Osteoblast (primary cell): ENCODE measurements at regions not wholly inside any gene's neighbourhood (a gene's known extent, or its start where the extent isn't known, plus 50 kb on each side); places are given as distances from the start of the nearest gene placed in this dataset.

Source experiments
- DNase-seq: peaks from one replicate; pipeline ENCODE4 v3.0.0; 2011; ENCODE audit warnings: low spot score, mixed read lengths; ENCODE audit not compliant: insufficient read length; ENCODE audit errors: missing footprints
- H2AFZ ChIP-seq: 2 replicates; pipeline ENCODE4 v1.6.0; 2011; ENCODE audit warnings: mild to moderate bottlenecking, low read length
- H3K27ac ChIP-seq: 2 replicates; pipeline ENCODE4 v1.5.1; 2011; ENCODE audit warnings: mild to moderate bottlenecking, low read depth, low read length, moderate library complexity
- H3K27me3 ChIP-seq: 2 replicates; pipeline ENCODE4 v1.6.0; 2012; ENCODE audit warnings: mild to moderate bottlenecking, control low read depth, inconsistent platforms, low read length, moderate library complexity; ENCODE audit not compliant: insufficient read depth
- H3K36me3 ChIP-seq: 2 replicates; pipeline ENCODE4 v1.5.1; 2011; ENCODE audit warnings: mild to moderate bottlenecking, low read length, control low read depth, moderate library complexity; ENCODE audit not compliant: insufficient read depth
- H3K4me1 ChIP-seq: 2 replicates; pipeline ENCODE4 v1.5.1; 2011; ENCODE audit warnings: mild to moderate bottlenecking, low read length, control low read depth, moderate library complexity; ENCODE audit not compliant: insufficient read depth
- H3K4me2 ChIP-seq: 2 replicates; pipeline ENCODE4 v1.6.0; 2011; ENCODE audit warnings: mild to moderate bottlenecking, low read length; ENCODE audit not compliant: insufficient read depth
- H3K4me3 ChIP-seq: fragments of 200-600 bp; sonication (generic); 3 replicates; pipeline ENCODE4 v1.5.1; 2012; ENCODE audit warnings: mild to moderate bottlenecking, low read length, inconsistent platforms; ENCODE audit not compliant: insufficient read depth
- H3K79me2 ChIP-seq: 2 replicates; pipeline ENCODE4 v1.6.0; 2012; ENCODE audit warnings: mild to moderate bottlenecking, low read length, control low read depth, inconsistent platforms; ENCODE audit not compliant: insufficient read depth
- H3K9me3 ChIP-seq: 2 replicates; pipeline ENCODE4 v1.5.1; 2011; ENCODE audit warnings: low read depth, low read length, control low read depth
- H4K20me1 ChIP-seq: 2 replicates; pipeline ENCODE4 v1.6.0; 2012; ENCODE audit warnings: mild to moderate bottlenecking, low read length, control low read depth; ENCODE audit not compliant: insufficient read depth
- CTCF ChIP-seq: IDR thresholded peaks from 2 replicates; pipeline ENCODE4 v1.5.1; 2011; ENCODE audit warnings: mild to moderate bottlenecking, low read depth, low read length, moderate library complexity; ENCODE audit errors: extremely low read depth

GRCh38 chr15:85858586-85859375 is 64.1 kb upstream of the KLHL25 start:
- peak; percentile 87 for DNase-seq
- peak overlapping the region; percentile 16 for H2AFZ ChIP-seq
- no peaks in the 10 kb centered on the region for H3K9me3 ChIP-seq
- H3K4me1 ChIP-seq: no peaks in the 10 kb centered on the region
- H3K4me2 ChIP-seq: peak overlapping the region; percentile 2
- no peak overlapping the region for H3K4me3 ChIP-seq
- TF ChIP-seq CTCF: peak; percentile 82
- no peaks in the 10 kb centered on the region for H4K20me1 ChIP-seq
- peaks cover 17% of the 10 kb centered on the region for H3K27me3 ChIP-seq
- H3K79me2 ChIP-seq: no peaks in the 10 kb centered on the region
- H3K27ac ChIP-seq: no peak overlapping the region
- no peaks in the 10 kb centered on the region for H3K36me3 ChIP-seq

- no peak overlapping the region for H3K4me2 ChIP-seq
- DNase-seq: peak; percentile 31
- no peaks in the 10 kb centered on the region for H3K9me3 ChIP-seq
- H3K27me3 ChIP-seq: peaks cover 17% of the 10 kb centered on the region
- H3K4me3 ChIP-seq: no peak overlapping the region
- no peaks in the 10 kb centered on the region for H3K4me1 ChIP-seq
- no peaks in the 10 kb centered on the region for H3K79me2 ChIP-seq
- TF ChIP-seq CTCF: no peak
- H3K36me3 ChIP-seq: no peaks in the 10 kb centered on the region
- H4K20me1 ChIP-seq: no peaks in the 10 kb centered on the region
- H3K27ac ChIP-seq: no peak overlapping the region
- H2AFZ ChIP-seq: no peak overlapping the region
Observed at GRCh38 chr15:85859671-85860070, 64.9 kb upstream of the KLHL25 start.

- no peak for TF ChIP-seq CTCF
- Histone ChIP-seq H3K27ac (no peak overlapping the region), H3K4me2 (no peak overlapping the region), H3K4me3 (no peak overlapping the region), H3K4me1 (no peaks in the 10 kb centered on the region), H3K27me3 (peaks cover 17% of the 10 kb centered on the region), H3K36me3 (no peaks in the 10 kb centered on the region), H2AFZ (no peak overlapping the region), H4K20me1 (no peaks in the 10 kb centered on the region), H3K9me3 (no peaks in the 10 kb centered on the region), H3K79me2 (no peaks in the 10 kb centered on the region)
- DNase-seq: no peak
Observed at GRCh38 chr15:85860394-85861161, 65.9 kb upstream of the KLHL25 start.

GRCh38 chr15:85865070-85865684 is 70.5 kb upstream of the KLHL25 start:
- peaks cover 4% of the 10 kb centered on the region for H3K27me3 ChIP-seq
- no peaks in the 10 kb centered on the region for H4K20me1 ChIP-seq
- no peaks in the 10 kb centered on the region for H3K79me2 ChIP-seq
- no peaks in the 10 kb centered on the region for H3K9me3 ChIP-seq
- H3K4me3 ChIP-seq: no peak overlapping the region
- no peak overlapping the region for H3K27ac ChIP-seq
- no peak overlapping the region for H2AFZ ChIP-seq
- H3K4me1 ChIP-seq: no peaks in the 10 kb centered on the region
- H3K36me3 ChIP-seq: no peaks in the 10 kb centered on the region
- peak; percentile 75 for TF ChIP-seq CTCF
- DNase-seq: no peak
- no peak overlapping the region for H3K4me2 ChIP-seq
